Smooth muscle cell (in vitro differentiated cells): ENCODE measurements at regions not wholly inside any gene's neighbourhood (a gene's known extent, or its start where the extent isn't known, plus 50 kb on each side); places are given as distances from the start of the nearest gene placed in this dataset.

Experiments
- DNase-seq: peaks from one replicate; lab custom pipeline; 2025; ENCODE audit not compliant: unreplicated experiment; lab: John Stamatoyannopoulos, UW
- H2AFZ ChIP-seq: fragments of 200-600 bp; sonication (generic); 2 replicates; pipeline ENCODE4 v1.6.0; 2016; ENCODE audit warnings: antibody characterized with exemption, low read depth, mild to moderate bottlenecking
- H3F3A ChIP-seq: fragments of 200-600 bp; sonication (generic); 2 replicates; pipeline ENCODE4 v1.6.0; 2017; ENCODE audit warnings: antibody characterized with exemption, low read depth
- H3K27ac ChIP-seq: fragments of 200-600 bp; sonication (generic); 2 replicates; pipeline ENCODE4 v1.5.1; 2016; ENCODE audit warnings: low read depth, mild to moderate bottlenecking
- H3K27me3 ChIP-seq: fragments of 200-600 bp; sonication (generic); 2 replicates; pipeline ENCODE4 v1.6.1; 2016; ENCODE audit warnings: low read depth, mild to moderate bottlenecking
- H3K36me3 ChIP-seq: fragments of 200-600 bp; sonication (generic); 2 replicates; pipeline ENCODE4 v1.5.1; 2016; ENCODE audit warnings: low read depth
- H3K4me1 ChIP-seq: fragments of 200-600 bp; sonication (generic); 2 replicates; pipeline ENCODE4 v1.5.1; 2016; ENCODE audit warnings: low read depth
- H3K4me2 ChIP-seq: fragments of 200-600 bp; sonication (generic); 2 replicates; pipeline ENCODE4 v1.6.0; 2016; ENCODE audit warnings: mild to moderate bottlenecking
- H3K4me3 ChIP-seq: fragments of 200-600 bp; sonication (generic); 2 replicates; pipeline ENCODE4 v1.5.1; 2016; ENCODE audit warnings: mild to moderate bottlenecking
- H3K79me2 ChIP-seq: fragments of 200-600 bp; sonication (generic); 2 replicates; pipeline ENCODE4 v1.6.0; 2016; ENCODE audit warnings: low read depth, mild to moderate bottlenecking
- H3K9ac ChIP-seq: fragments of 200-600 bp; sonication (generic); 2 replicates; pipeline ENCODE4 v1.6.0; 2016; ENCODE audit warnings: low read depth
- H3K9me3 ChIP-seq: fragments of 200-600 bp; sonication (generic); replicated peaks from 2 replicates; pipeline ENCODE4 v1.5.1; 2016; ENCODE audit warnings: low read depth
- H4K20me1 ChIP-seq: fragments of 200-600 bp; sonication (generic); 2 replicates; pipeline ENCODE4 v1.6.0; 2016; ENCODE audit warnings: low read depth
- WGBS: methylation state at CpG from one replicate; pipeline ENCODE4 v1.1.7; 2016; ENCODE audit warnings: low lambda C conversion rate; 5-methylcytosine and 5-hydroxymethylcytosine counted together
- TF ChIP-seq, protein P1 (sequence below): fragments of 200-600 bp; sonication (generic); IDR thresholded peaks from 2 replicates; pipeline ENCODE4 v1.5.1; 2017; ENCODE audit warnings: borderline replicate concordance, mild to moderate bottlenecking, antibody characterized with exemption; ENCODE audit not compliant: insufficient read depth, poor library complexity, severe bottlenecking

DNA sequence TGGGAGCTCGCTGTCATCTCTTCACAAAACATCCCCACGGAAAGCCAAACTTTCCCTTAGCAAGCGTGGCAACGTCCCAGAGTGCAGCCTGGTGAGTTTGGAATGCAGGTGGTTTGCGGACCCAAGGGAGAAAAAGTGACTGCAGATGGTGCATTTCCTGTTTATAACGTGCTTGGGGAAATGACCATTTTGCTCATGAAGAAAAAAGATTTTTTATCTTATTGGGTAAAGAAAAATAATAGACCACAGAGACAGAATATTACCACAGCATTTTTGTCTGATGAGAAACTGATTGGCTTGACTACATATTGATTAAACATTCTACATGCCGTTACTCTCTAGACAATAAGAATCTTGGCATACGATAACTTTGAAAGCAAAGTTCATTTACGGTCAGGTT lies 136.5 kb downstream of the COPS8 start:
- no peaks in the 10 kb centered on the region for H3K27me3 ChIP-seq
- H2AFZ ChIP-seq: no peak overlapping the region
- DNase-seq: no peak
- peak overlapping the region; percentile 98 for H3K27ac ChIP-seq
- H3K4me1 ChIP-seq: peaks cover 8% of the 10 kb centered on the region
- no peak overlapping the region for H3K4me3 ChIP-seq
- peaks cover 24% of the 10 kb centered on the region for H3F3A ChIP-seq
- 78% methylated on average over 9 of the region's 9 CpGs for WGBS
- H3K36me3 ChIP-seq: no peaks in the 10 kb centered on the region
- TF ChIP-seq, protein P1, sequence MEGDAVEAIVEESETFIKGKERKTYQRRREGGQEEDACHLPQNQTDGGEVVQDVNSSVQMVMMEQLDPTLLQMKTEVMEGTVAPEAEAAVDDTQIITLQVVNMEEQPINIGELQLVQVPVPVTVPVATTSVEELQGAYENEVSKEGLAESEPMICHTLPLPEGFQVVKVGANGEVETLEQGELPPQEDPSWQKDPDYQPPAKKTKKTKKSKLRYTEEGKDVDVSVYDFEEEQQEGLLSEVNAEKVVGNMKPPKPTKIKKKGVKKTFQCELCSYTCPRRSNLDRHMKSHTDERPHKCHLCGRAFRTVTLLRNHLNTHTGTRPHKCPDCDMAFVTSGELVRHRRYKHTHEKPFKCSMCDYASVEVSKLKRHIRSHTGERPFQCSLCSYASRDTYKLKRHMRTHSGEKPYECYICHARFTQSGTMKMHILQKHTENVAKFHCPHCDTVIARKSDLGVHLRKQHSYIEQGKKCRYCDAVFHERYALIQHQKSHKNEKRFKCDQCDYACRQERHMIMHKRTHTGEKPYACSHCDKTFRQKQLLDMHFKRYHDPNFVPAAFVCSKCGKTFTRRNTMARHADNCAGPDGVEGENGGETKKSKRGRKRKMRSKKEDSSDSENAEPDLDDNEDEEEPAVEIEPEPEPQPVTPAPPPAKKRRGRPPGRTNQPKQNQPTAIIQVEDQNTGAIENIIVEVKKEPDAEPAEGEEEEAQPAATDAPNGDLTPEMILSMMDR: no peak
- no peak overlapping the region for H3K4me2 ChIP-seq
- no peaks in the 10 kb centered on the region for H3K9me3 ChIP-seq
- no peaks in the 10 kb centered on the region for H3K79me2 ChIP-seq
- H3K9ac ChIP-seq: no peak overlapping the region
- no peaks in the 10 kb centered on the region for H4K20me1 ChIP-seq

DNA sequence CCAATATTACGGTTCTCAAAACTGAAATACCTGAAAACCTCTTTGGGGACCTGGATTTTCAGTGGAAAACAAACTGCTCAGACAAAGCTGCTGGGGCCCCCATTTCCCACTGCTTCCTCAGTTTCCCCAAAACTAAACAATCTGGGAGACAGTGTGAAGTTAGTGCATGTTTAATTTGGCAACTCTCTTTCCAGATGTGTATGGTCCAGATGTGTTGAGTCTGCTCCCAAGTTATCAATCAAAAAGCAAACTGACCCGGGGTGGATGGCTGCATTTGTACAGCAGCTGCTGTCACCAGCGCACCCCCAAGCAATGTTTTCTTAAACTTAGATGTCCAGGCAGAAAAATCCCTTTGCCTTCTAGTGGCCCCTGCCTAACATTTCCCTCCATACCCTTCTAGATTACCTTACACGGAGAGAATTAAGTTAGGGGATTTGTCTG lies 136.9 kb downstream of the COPS8 start:
- TF ChIP-seq, protein P1: no peak
- DNase-seq: no peak
- WGBS: 76% methylated on average over 4 of the region's 4 CpGs
- Histone ChIP-seq H3K9ac (no peak overlapping the region), H3F3A (peaks cover 25% of the 10 kb centered on the region), H3K4me1 (peaks cover 8% of the 10 kb centered on the region), H2AFZ (no peak overlapping the region), H4K20me1 (no peaks in the 10 kb centered on the region), H3K4me2 (peak overlapping the region; percentile 27), H3K27ac (peak overlapping the region; percentile 98), H3K36me3 (no peaks in the 10 kb centered on the region), H3K27me3 (no peaks in the 10 kb centered on the region), H3K9me3 (no peaks in the 10 kb centered on the region), H3K79me2 (no peaks in the 10 kb centered on the region), H3K4me3 (no peak overlapping the region)

DNA sequence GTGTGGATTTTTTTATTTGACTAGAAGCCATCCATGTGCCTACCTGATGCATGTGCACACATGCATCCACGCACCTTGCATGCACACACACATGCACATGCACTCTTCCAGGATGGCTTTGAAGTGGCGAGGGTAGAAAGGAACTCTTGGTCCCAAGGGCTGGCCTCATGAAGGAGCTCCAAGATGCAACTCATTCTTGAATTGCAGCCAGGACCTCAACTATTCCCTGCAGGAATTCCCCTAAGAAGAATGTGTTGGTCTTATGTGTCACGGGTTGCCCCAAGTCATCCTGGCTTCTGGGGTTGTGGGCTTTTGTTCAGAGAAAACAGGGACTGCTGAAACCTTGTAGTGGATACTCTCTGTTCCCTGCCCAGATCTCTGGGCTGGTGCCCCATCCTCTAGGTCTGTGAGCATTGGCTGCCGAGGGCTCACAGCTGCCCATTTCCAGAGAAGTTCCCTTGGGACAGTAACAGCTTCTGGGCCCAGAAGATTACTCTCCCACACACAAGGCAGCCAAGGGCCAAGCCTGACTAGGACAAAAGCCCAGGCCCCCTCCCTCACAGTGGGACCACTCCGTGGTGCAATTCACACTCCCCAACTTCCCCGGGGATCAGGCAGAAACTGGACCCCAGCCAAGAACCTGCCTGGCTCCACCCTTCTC lies 137.6 kb downstream of the COPS8 start:
- Histone ChIP-seq H4K20me1 (no peaks in the 10 kb centered on the region), H3K27ac (peak overlapping the region; percentile 98), H2AFZ (no peak overlapping the region), H3K4me3 (no peak overlapping the region), H3K36me3 (no peaks in the 10 kb centered on the region), H3K27me3 (no peaks in the 10 kb centered on the region), H3K4me1 (peaks cover 8% of the 10 kb centered on the region), H3K9ac (peak overlapping the region; percentile 85), H3K79me2 (no peaks in the 10 kb centered on the region), H3K9me3 (no peaks in the 10 kb centered on the region), H3F3A (peaks cover 18% of the 10 kb centered on the region), H3K4me2 (peak overlapping the region; percentile 31)
- TF ChIP-seq, protein P1: no peak
- 49% methylated on average over 6 of the region's 6 CpGs for WGBS
- DNase-seq: no peak

DNA sequence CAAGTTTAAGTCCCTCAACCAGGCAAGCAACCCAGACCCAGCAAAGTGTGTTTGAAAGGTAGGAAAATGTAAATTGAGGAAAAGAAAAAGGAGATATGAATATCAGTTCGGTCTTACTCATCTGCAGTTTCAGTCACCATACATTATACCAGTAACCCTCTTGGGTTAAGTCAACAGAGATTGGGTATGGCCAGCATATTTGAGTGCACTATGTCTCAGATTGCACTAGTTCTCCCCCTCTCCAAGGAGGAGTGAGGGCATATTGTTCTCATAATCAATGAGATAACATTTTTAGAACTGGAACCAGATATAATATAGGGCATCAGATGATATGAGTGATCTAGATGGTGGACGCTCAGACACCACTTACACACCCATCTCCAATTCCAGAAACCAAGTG lies 141.5 kb downstream of the COPS8 start:
- TF ChIP-seq, protein P1: no peak
- no peak overlapping the region for H2AFZ ChIP-seq
- H3F3A ChIP-seq: peaks cover 11% of the 10 kb centered on the region
- H3K4me1 ChIP-seq: peaks cover 11% of the 10 kb centered on the region
- peaks cover 9% of the 10 kb centered on the region for H3K79me2 ChIP-seq
- 79% methylated on average over 2 of the region's 2 CpGs for WGBS
- H3K27ac ChIP-seq: peak overlapping the region; percentile 91
- H3K27me3 ChIP-seq: no peaks in the 10 kb centered on the region
- no peaks in the 10 kb centered on the region for H3K9me3 ChIP-seq
- peak overlapping the region; percentile 46 for H3K4me2 ChIP-seq
- H4K20me1 ChIP-seq: no peaks in the 10 kb centered on the region
- H3K9ac ChIP-seq: no peak overlapping the region
- DNase-seq: no peak
- H3K36me3 ChIP-seq: no peaks in the 10 kb centered on the region
- H3K4me3 ChIP-seq: no peak overlapping the region
